Stomach (tissue), 8 donors: ENCODE measurements at regions not wholly inside any gene's neighbourhood (a gene's known extent, or its start where the extent isn't known, plus 50 kb on each side); places are given as distances from the start of the nearest gene placed in this dataset.

Experiments
- DNase-seq, 2 donors: peaks; one replicate each; pipeline versions ENCODE4 v3.0.0 to v3.0.0-alpha.2; 2013 to 2019
- H3K27ac ChIP-seq, 5 donors: fragments of 200-600 bp in 4 of 5; sonication (generic) in 4 of 5; one replicate each; pipeline ENCODE4 v1.5.1; 2013 to 2019; ENCODE audit warnings: mild to moderate bottlenecking in 1 of 5, moderate library complexity in 1 of 5
- H3K27me3 ChIP-seq, 3 donors: fragments of 200-600 bp; sonication (generic); one replicate each; pipeline ENCODE4 v1.5.1; 2017 to 2019; ENCODE audit warnings: mixed run types in 1 of 3
- H3K36me3 ChIP-seq, 4 donors: fragments of 200-600 bp; sonication (generic); 1 replicate in 3 of 4; 2 replicates in 1 of 4; pipeline ENCODE4 v1.5.1; 2016 to 2019
- H3K4me1 ChIP-seq, 4 donors: fragments of 200-600 bp; sonication (generic); one replicate each; pipeline ENCODE4 v1.5.1; 2016 to 2019
- H3K4me3 ChIP-seq, 4 donors: fragments of 200-600 bp; sonication (generic) in 3 of 4; one replicate each; pipeline ENCODE4 v1.5.1; 2016 to 2019; ENCODE audit warnings: mild to moderate bottlenecking in 1 of 4
- H3K9me3 ChIP-seq, 4 donors: fragments of 200-600 bp; sonication (generic); one replicate each; pipeline ENCODE4 v1.5.1; 2016 to 2019
- CTCF ChIP-seq, 7 experiments: fragments of 450-650 bp in 4 of 7; fragments of 200-600 bp in 3 of 7; sonication (generic) in 3 of 7; IDR thresholded peaks; one replicate each; pipeline ENCODE4 v1.5.1; 2016 to 2019; ENCODE audit warnings: antibody characterized with exemption in 7 of 7, control low read depth in 2 of 7, mild to moderate bottlenecking in 1 of 7
- EP300 ChIP-seq: sonication (generic); formaldehyde crosslinking; IDR thresholded peaks from one replicate; pipeline ENCODE4 v1.6.1; 2017; ENCODE audit warnings: antibody characterized with exemption
- POLR2A ChIP-seq, 4 donors: fragments of 450-650 bp; IDR thresholded peaks; one replicate each; pipeline ENCODE4 v1.6.1; 2016; ENCODE audit warnings: antibody characterized with exemption in 4 of 4, control low read depth in 2 of 4, mild to moderate bottlenecking in 1 of 4, moderate library complexity in 1 of 4
- POLR2AphosphoS5 ChIP-seq, 3 donors: sonication (generic); formaldehyde crosslinking; IDR thresholded peaks; one replicate each; pipeline ENCODE4 v1.6.1; 2016; ENCODE audit warnings: antibody characterized with exemption in 3 of 3
- WGBS, 5 donors: extraction: QIAGEN DNeasy Blood & Tissue Kit in 3 of 5; methylation state at CpG; one replicate each; pipeline versions ENCODE4 v1.1.5 to v1.1.7; 2013 to 2018; 5-methylcytosine and 5-hydroxymethylcytosine counted together
- intact Hi-C: fragments of 100-400 bp; cut with DNase I; formaldehyde crosslinking; loops from one replicate; pipeline ENCODE4 v1.15.1; 2023; ENCODE audit warnings: low total_unique reads
- donor health status: healthy with polysubstance abuse.
- donor health status: Bipolar disorder and iron deficiency.
- donor health status: healthy.

- DNase-seq = no peak
- intact Hi-C loops = no loop called here
- Histone ChIP-seq H3K36me3 (no peaks in the 10 kb centered on the region), H3K4me1 (peaks cover 0 to 9% (median 7%) of the 10 kb centered on the region in 4 donors), H3K27ac (no peak overlapping the region), H3K27me3 (no peaks in the 10 kb centered on the region), H3K4me3 (no peak overlapping the region), H3K9me3 (no peaks in the 10 kb centered on the region)
- WGBS, 5 donors = 63 to 78% (median 72%) methylated on average over 6 of the region's 6 CpGs
- no peak for TF ChIP-seq CTCF (IDR thresholded peaks at IDR 0.05)
- TF ChIP-seq POLR2A (IDR thresholded peaks at IDR 0.05) = no peak
- TF ChIP-seq POLR2AphosphoS5 (IDR thresholded peaks at IDR 0.05) = no peak
- no peak for TF ChIP-seq EP300
Observed at GRCh38 chr2:118325321-118325955, 237.2 kb downstream of the INSIG2 start.

GRCh38 chr2:118322406-118322805 lies 234.1 kb downstream of the INSIG2 start:
- intact Hi-C loops = no loop called here
- peaks cover 0 to 9% (median 7%) of the 10 kb centered on the region in 4 donors for H3K4me1 ChIP-seq
- WGBS, 5 donors = 29 to 77% (median 48%) methylated on average over 2 of the region's 2 CpGs
- no peak overlapping the region for H3K4me3 ChIP-seq
- TF ChIP-seq POLR2A (IDR thresholded peaks at IDR 0.05) (no peak), CTCF (IDR thresholded peaks at IDR 0.05) (no peak), EP300 (no peak)
- no peaks in the 10 kb centered on the region for H3K9me3 ChIP-seq
- no peaks in the 10 kb centered on the region for H3K27me3 ChIP-seq
- no peak overlapping the region for H3K27ac ChIP-seq
- H3K36me3 ChIP-seq = no peaks in the 10 kb centered on the region
- no peak for DNase-seq

- H3K27me3 ChIP-seq = no peaks in the 10 kb centered on the region
- TF ChIP-seq POLR2AphosphoS5 (IDR thresholded peaks at IDR 0.05) = no peak
- no peak for TF ChIP-seq POLR2A (IDR thresholded peaks at IDR 0.05)
- TF ChIP-seq CTCF (IDR thresholded peaks at IDR 0.05) = peak in 1 of 7 experiments; percentile 13
- H3K4me3 ChIP-seq = no peak overlapping the region
- no peaks in the 10 kb centered on the region for H3K36me3 ChIP-seq
- intact Hi-C loops = no loop called here
- no peaks in the 10 kb centered on the region for H3K9me3 ChIP-seq
- DNase-seq = peak in 1 of 2 donors; percentile 51
- WGBS, 5 donors = 19 to 22% (median 20%) methylated on average over 5 of the region's 5 CpGs
- H3K4me1 ChIP-seq = peaks cover 0 to 9% (median 7%) of the 10 kb centered on the region in 4 donors
- no peak overlapping the region for H3K27ac ChIP-seq
Observed at GRCh38 chr2:118321432-118322105, 233.3 kb downstream of the INSIG2 start.

GRCh38 chr2:118320658-118321057 lies 232.4 kb downstream of the INSIG2 start:
- Histone ChIP-seq H3K4me3 (no peak overlapping the region), H3K27ac (no peak overlapping the region), H3K4me1 (peaks cover 0 to 9% (median 7%) of the 10 kb centered on the region in 4 donors), H3K36me3 (no peaks in the 10 kb centered on the region), H3K9me3 (no peaks in the 10 kb centered on the region), H3K27me3 (no peaks in the 10 kb centered on the region)
- TF ChIP-seq EP300 (no peak), POLR2A (IDR thresholded peaks at IDR 0.05) (no peak), POLR2AphosphoS5 (IDR thresholded peaks at IDR 0.05) (no peak), CTCF (IDR thresholded peaks at IDR 0.05) (no peak)
- DNase-seq = no peak
- intact Hi-C loops = no loop called here
- WGBS, 5 donors = 81 to 85% (median 82%) methylated on average over 4 of the region's 4 CpGs
